KMS-11 (cell line): ENCODE measurements at regions not wholly inside any gene's neighbourhood (a gene's known extent, or its start where the extent isn't known, plus 50 kb on each side); places are given as distances from the start of the nearest gene placed in this dataset.

Experiments
- H2AFZ ChIP-seq: fragments of 200-600 bp; sonication (generic); 2 replicates; pipeline ENCODE4 v1.6.1; 2016; ENCODE audit warnings: antibody characterized with exemption, mixed run types, low read depth
- H3K27ac ChIP-seq: fragments of 200-600 bp; sonication (generic); 2 replicates; pipeline ENCODE4 v1.6.1; 2016; ENCODE audit warnings: mild to moderate bottlenecking, mixed run types
- H3K27me3 ChIP-seq: fragments of 200-600 bp; sonication (generic); 2 replicates; pipeline ENCODE4 v1.6.1; 2017; ENCODE audit warnings: mild to moderate bottlenecking, low read depth, mixed run types, moderate library complexity; ENCODE audit not compliant: insufficient read depth
- H3K36me3 ChIP-seq: fragments of 200-600 bp; sonication (generic); 2 replicates; pipeline ENCODE4 v1.6.1; 2017; ENCODE audit warnings: mild to moderate bottlenecking, mixed run types; ENCODE audit not compliant: insufficient read depth
- H3K4me1 ChIP-seq: fragments of 200-600 bp; sonication (generic); 2 replicates; pipeline ENCODE4 v1.6.1; 2016; ENCODE audit warnings: mild to moderate bottlenecking, low read depth, mixed run types; ENCODE audit not compliant: poor library complexity, severe bottlenecking
- H3K4me2 ChIP-seq: fragments of 200-600 bp; sonication (generic); 2 replicates; pipeline ENCODE4 v1.7.0; 2016; ENCODE audit warnings: mild to moderate bottlenecking, mixed run types
- H3K4me3 ChIP-seq: fragments of 200-600 bp; sonication (generic); IDR thresholded peaks from 2 replicates; pipeline ENCODE4 v1.6.1; 2017; ENCODE audit warnings: low read depth, low read length, mixed read lengths; ENCODE audit not compliant: insufficient read depth
- H3K79me2 ChIP-seq: fragments of 200-600 bp; sonication (generic); 2 replicates; pipeline ENCODE4 v1.6.1; 2016; ENCODE audit warnings: low read depth, mixed run types; ENCODE audit not compliant: insufficient read depth
- H3K9ac ChIP-seq: fragments of 200-600 bp; sonication (generic); 2 replicates; pipeline ENCODE4 v1.6.1; 2016; ENCODE audit warnings: mild to moderate bottlenecking, mixed run types
- H4K20me1 ChIP-seq: fragments of 200-600 bp; sonication (generic); 2 replicates; pipeline ENCODE4 v1.6.1; 2016; ENCODE audit warnings: mild to moderate bottlenecking, mixed run types; ENCODE audit not compliant: insufficient read depth
- CTCF ChIP-seq: fragments of 200-600 bp; sonication (generic); conservative IDR thresholded peaks from 2 replicates; pipeline ENCODE4 v1.6.1; 2017; ENCODE audit warnings: low read depth, mild to moderate bottlenecking, antibody characterized with exemption, low read length, moderate library complexity, mixed read lengths

- Histone ChIP-seq H3K4me3 (no peak overlapping the region), H3K4me2 (no peak overlapping the region), H2AFZ (no peak overlapping the region), H3K79me2 (no peaks in the 10 kb centered on the region), H3K4me1 (no peaks in the 10 kb centered on the region), H3K27me3 (peaks cover 41% of the 10 kb centered on the region), H3K36me3 (no peaks in the 10 kb centered on the region), H4K20me1 (no peaks in the 10 kb centered on the region), H3K27ac (no peak overlapping the region), H3K9ac (no peak overlapping the region)
- TF ChIP-seq CTCF: no peak
Measured at GRCh38 chr1:5477716-5478115, 514.5 kb downstream of the NPHP4 start.

- Histone ChIP-seq H3K4me1 (no peaks in the 10 kb centered on the region), H3K9ac (no peak overlapping the region), H3K27ac (no peak overlapping the region), H3K36me3 (no peaks in the 10 kb centered on the region), H3K4me3 (no peak overlapping the region), H2AFZ (no peak overlapping the region), H4K20me1 (no peaks in the 10 kb centered on the region), H3K79me2 (no peaks in the 10 kb centered on the region), H3K27me3 (peaks cover 38% of the 10 kb centered on the region; the same call in 1 of the 2 replicates), H3K4me2 (no peak overlapping the region)
- TF ChIP-seq CTCF: no peak
Measured at GRCh38 chr1:5475572-5475971, 516.7 kb downstream of the NPHP4 start.

GRCh38 chr1:5473268-5473667, 519.0 kb downstream of the NPHP4 start:
- no peak for TF ChIP-seq CTCF

GRCh38 chr1:5466487-5466886, 525.7 kb downstream of the NPHP4 start:
- H3K79me2 ChIP-seq: no peaks in the 10 kb centered on the region
- H3K4me2 ChIP-seq: no peak overlapping the region
- no peaks in the 10 kb centered on the region for H4K20me1 ChIP-seq
- TF ChIP-seq CTCF: no peak
- no peak overlapping the region for H3K9ac ChIP-seq
- H3K4me3 ChIP-seq: no peak overlapping the region
- H3K36me3 ChIP-seq: no peaks in the 10 kb centered on the region
- peaks cover 34% of the 10 kb centered on the region for H3K27me3 ChIP-seq
- H3K4me1 ChIP-seq: no peaks in the 10 kb centered on the region
- H2AFZ ChIP-seq: no peak overlapping the region
- H3K27ac ChIP-seq: no peak overlapping the region

More at GRCh38 chr1:5473268-5473667, 519.0 kb downstream of the NPHP4 start:
- Histone ChIP-seq H4K20me1 (no peaks in the 10 kb centered on the region), H3K4me3 (no peak overlapping the region), H3K9ac (no peak overlapping the region), H3K79me2 (no peaks in the 10 kb centered on the region), H3K27ac (no peak overlapping the region), H3K4me2 (no peak overlapping the region), H2AFZ (no peak overlapping the region), H3K36me3 (no peaks in the 10 kb centered on the region), H3K4me1 (no peaks in the 10 kb centered on the region), H3K27me3 (peaks cover 31% of the 10 kb centered on the region; the same call in 1 of the 2 replicates)

GRCh38 chr1:5465281-5465711, 526.9 kb downstream of the NPHP4 start:
- Histone ChIP-seq H3K9ac (no peak overlapping the region), H3K27ac (no peak overlapping the region), H3K36me3 (no peaks in the 10 kb centered on the region), H3K27me3 (peaks cover 40% of the 10 kb centered on the region), H3K4me1 (no peaks in the 10 kb centered on the region), H2AFZ (no peak overlapping the region), H4K20me1 (no peaks in the 10 kb centered on the region), H3K4me2 (no peak overlapping the region), H3K79me2 (no peaks in the 10 kb centered on the region), H3K4me3 (no peak overlapping the region)
- TF ChIP-seq CTCF: no peak
